Activated CD4-positive, alpha-beta T cell treated with anti-CD3 and anti-CD28 coated beads for 48 hours (primary cell): ENCODE measurements at regions not wholly inside any gene's neighbourhood (a gene's known extent, or its start where the extent isn't known, plus 50 kb on each side); places are given as distances from the start of the nearest gene placed in this dataset.

Source experiments
- DNase-seq: peaks from one replicate; pipeline ENCODE4 v3.0.0-alpha.2; 2020

DNA sequence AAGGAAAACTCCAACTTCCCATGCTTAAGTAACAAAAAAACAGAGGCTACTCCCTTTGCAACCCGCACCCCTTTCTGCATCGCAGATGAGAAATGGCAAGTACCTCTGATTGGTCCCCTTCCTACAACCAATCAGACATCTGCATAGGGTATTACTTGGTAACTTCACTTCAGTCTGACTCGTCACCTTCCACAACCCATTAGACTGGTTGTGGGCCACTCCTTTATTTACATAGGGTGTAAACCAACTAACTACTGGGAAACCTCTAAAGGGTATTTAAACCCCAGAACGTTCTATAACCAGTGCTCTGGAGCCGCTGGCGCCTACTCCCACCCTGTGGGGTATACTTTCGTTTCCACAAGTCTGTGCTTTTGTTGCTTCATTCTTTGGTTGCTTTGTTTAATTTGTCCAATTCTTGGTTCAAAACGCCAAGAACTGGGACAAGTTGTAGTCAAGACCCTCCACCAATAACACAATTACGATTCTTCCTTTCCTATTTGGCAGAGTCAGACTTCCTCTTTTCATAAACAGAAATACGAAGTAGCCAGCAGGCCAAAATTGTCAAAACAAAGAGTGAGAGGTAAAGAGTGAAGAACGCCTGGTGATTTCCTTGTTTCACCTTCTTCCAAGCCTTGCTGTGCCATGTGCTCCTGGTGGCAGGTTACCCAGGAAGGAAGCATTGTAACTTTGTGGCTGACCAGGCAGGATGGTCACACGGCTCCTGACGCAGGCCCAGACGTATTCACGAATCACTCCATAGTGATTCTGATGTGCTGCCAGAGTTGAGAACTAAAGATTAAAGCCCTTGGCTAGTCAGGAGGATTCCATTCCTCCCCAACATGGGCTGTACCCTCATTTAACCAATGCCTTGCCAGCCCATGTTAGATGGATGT is 477.4 kb downstream of the ARHGEF28 start:
- no peak for DNase-seq

DNA sequence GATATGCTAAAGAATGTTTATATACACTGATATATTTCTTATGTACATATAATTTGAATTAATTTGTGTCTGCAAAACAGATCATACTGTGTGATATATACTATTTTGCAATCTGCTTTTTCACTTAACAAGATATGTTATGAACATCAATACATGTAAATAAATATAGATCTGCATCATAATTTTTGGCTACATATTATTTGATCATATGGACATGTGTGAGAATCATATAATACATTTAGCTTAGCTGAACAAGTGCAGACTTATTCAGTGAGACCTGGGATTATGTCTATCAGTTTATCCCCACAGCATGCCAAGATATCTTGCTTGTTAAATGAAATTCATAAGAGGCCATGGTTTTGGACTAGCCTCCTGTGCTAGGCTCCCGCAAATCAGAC is 474.3 kb downstream of the ARHGEF28 start:
- no peak for DNase-seq

DNA sequence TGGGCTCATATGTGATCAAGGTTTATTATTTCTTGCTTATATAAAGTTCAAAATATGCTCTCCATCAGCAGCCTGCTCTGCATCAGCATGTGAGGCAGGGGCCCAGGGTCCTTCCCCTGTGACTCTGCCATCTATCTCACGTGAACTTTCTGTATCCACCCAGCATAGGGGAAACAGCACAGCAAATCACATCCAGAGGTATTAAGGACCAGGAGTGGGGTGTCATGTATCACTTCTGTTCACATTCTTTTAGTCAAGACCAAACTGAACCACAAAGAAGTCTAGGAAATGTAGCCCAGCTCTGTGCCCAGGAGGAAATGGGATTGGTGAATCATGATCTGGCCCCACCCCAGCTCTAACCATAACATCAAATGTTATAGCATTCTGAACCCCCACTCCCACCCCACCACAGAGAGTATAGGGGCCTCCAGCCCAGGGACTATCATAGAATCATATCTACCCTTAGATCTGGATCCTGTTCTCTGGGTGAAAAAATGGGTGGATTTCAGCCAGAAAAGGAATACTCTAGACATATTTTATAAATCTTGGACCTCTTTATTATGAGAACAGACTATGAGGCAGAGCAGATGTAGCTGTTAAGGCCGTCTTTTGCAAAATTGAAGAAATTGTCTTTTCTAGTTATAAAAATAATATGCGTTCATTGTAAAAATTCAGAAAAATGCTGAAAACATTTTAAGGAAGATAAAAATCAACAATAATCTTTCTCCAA is 473.7 kb downstream of the ARHGEF28 start:
- no peak for DNase-seq

DNA sequence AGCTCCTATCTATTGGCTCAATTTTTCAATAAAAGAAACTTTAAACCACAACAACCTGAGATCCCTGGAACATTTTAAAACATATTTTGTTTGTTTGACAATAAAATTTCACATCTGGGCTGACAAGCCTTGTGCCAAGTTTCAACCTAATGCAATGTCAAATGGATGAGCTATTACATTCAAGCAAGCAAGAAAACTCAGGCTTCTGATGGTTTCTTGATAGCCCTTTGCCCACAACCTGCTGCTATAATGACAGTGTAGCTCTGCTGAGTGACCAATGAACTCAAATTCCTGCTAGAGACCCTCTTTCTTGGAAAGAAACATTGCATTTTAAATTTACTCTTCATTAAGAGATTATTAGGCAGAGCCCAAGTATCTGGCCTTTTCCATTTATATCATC is 472.9 kb downstream of the ARHGEF28 start:
- no peak for DNase-seq

DNA sequence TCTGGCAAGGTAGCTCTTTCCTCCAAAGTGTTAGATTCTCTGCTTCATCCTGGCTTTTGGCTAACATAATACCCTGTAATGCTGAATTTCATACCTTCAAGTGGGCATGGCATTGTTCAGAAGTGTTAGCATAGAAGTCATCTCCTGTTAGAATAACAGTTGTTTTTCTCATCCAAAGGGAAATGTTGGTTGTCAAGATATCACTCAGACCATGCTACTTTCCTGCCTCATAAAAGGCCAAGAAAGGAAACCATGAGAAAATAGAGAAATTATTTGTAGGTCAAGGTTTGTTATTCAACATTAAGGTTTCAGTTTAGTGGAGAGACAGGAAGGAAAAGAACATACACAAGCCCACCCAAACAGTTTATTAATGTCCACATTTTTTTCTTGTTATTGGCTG is 472.5 kb downstream of the ARHGEF28 start:
- DNase-seq: no peak

DNA sequence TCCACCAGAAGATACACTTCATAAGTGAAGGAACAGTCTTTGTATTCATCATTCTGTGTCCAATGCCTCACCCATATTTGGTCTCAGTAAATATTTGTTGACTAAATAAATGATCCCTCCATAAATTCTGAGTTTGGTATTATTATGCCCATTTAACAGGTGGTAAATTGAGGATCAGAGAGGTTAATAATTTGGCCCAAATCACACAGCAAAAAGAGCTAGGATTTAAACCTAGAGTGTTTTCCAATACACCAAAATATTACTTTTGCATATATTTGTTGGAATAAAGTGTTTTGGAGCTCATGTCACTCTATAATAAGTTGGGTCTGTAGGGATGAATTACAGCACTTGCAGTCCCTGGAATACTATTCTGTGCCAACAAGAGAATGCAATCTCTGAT is 470.3 kb downstream of the ARHGEF28 start:
- no peak for DNase-seq

DNA sequence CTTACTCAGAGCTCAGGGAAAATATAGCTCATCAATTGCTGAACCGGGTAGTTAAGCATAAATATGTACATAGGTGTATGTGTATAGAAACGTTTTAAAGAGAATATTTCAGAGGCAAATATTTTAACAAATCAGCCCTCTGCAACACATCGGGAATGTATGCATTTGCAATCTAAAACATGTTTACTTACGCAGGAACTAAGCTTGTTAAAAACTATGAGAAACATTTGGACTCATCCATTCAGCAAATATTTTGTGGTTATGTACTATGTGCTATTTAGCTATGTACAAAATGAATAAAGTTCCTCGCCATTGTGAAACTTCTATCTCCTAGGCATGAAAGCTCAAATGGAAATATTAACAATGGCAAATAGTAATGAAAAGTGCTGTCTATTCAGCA is 469.9 kb downstream of the ARHGEF28 start:
- no peak for DNase-seq

DNA sequence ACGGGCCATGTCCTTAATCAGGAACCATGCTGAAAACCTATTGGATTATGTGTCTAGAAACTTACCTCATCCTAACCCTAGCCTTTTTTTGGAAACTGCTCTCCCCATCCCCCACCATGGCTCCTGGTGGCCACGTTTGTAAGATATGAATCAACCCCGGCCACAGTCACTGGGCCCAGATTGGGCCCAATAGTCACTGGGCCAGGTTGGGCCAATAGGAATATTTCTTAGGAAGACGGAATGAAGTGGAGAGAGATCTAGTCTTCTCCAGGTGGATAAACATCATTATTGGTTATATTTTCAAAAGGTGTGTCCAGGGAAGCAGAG is 468.7 kb downstream of the ARHGEF28 start:
- DNase-seq: no peak

DNA sequence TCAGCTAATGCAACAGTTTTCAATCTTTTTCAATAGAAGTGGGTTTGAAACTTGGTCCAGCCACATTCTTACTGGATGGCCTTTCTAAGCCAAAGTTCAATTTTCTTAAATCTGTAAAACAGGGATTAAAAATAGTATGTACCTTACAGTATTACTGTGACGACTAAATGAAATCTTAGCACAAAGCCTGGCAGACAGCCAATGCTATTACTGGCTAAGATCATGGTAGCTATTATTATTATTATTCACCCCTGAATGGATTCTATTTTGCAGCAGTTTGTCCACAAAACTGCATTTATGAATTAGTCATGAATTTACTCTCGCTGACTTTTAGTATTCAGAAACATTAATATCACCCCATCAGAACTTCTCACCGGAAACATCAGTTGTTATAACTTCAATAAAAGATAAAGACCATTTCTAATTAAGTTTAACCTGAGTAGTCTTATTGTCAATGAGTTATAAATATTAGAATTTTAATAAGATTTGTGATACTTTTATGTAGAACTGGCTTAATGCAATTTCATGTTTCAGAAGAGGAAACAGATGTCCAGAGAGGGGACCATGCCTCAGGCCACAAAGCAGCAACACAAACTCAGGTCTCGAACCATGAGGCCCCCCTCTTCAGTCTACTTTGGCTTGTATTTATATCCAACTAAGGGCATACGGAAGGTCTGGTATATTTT is 468.2 kb downstream of the ARHGEF28 start:
- DNase-seq: no peak

DNA sequence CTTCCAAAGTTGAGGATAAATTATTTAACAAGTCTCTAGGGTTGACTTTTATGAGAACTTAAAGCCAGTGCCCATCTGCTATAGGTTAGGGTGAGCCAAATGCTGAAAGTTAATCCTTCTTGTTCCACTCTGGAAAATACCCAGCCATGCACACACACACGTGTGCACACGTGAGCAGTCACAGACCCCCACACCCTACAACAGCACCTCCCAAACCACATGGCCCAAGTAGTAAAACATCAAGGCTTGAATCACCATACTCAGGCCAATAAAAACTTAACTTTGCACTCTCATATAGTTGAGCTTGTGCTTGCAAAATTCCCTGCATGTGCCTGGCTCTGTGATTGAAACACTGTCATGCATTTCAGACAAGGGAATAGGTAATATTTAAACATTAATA is 467.6 kb downstream of the ARHGEF28 start:
- no peak for DNase-seq

DNA sequence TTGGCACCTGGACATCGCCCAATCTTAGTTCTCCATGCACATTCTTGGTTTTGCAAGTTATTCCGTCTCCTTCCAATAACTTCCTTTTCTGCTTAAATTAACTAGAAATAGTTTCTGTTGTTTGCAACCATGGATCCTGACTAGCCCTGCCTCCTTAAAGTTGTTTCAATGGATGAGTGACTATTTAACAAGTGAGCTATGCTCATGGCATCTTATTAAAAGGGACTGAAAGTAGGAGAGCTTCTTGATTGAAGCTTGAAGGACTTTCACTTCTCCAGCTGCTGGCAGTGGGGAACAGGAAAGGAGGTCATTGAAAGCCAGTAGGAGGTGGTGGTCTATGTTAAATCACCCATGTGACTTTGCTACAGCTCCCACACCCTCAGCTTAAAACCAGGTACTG is 466.8 kb downstream of the ARHGEF28 start:
- no peak for DNase-seq

DNA sequence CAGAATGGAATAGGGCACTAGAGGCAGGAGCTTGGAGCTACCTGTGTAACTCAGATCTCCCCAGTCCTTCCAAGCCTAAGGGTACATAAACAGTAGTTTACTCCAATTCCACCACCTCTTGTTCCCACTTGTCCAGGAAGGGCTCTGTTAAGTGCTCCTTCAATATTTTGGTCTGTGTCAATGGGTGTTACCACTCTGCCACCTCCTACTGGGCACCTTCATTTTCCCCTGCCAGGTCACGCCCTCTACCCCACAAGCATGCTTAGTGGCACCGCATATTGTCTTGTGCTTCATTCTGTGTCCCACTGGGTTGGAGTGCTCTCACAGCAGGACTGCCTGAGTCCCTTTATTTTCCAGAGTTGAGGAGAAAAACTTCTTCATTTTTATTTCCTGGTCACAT is 459.8 kb downstream of the ARHGEF28 start:
- DNase-seq: no peak

DNA sequence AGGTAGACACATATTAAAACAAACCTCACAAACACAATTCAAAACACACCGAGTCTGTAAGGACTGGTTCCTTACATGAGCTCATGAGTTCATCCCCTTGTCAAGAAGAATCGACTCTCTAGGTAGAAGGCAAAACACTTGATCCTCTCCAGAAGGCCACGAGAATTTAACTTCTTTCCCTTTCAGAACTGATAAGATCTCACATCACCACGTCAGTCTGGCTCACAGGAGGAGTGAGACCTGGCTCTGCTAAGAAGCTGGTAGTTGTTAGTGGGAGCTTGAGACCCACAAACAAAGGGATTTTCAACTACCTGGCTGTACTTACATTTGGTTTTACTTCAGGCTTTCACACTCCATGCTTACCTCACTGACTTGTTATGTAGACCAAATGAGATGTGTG is 459.2 kb downstream of the ARHGEF28 start:
- no peak for DNase-seq

DNA sequence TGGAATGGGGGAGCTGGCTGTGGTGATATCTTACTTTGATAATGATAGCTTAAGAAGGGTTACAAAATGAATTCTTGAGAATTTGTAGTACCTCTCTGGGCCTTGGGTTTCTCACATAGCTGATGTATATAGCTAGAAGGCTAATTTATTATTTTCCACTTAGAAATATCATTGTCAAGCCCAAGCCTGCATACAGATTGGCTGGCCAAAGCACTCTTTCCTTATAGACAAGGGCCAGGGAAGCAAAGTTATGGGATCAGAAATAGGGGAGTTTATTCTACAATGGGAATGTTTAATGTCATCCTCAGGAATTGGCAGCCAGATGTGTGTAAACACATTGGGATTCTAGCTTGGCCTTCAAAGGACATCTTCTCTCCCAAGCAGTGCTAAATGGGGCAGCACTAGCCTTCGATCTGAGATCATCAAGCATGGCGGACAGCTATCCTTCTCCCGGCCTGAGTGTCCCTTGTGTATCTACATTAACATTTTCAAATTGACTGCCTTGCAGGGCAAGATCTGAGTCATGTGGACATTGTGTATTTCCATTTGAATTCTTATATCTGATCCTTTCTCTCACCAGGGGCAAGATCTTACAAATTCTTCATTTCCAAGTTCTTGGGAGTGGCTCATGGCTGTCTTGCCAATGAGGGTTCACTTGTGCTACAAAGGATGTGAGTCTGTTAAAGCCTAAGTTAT is 457.2 kb downstream of the ARHGEF28 start:
- DNase-seq: no peak

DNA sequence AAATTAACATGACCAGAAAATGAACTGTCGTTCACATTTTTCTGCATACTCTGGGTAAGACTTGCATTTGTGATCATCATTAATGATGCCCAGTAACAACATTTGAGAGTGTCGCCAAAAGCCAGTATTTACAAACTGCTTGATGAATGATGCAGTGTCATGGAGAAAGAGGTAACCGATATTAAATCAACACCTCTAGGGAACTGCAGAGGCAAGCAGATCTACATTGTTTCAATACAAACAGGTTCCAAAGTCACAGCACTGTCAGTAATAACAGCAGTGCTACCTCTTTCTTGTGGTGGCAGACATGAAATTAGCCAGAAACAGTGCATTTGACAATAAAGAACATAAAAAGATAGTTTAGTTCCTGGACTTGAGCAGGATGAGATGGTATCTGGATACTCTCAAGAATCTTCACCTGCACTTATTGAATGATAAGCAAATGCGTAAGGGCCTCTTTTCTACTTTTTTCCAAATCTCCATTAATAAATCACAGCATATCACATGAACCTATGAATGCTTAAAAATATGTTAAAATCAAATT is 456.6 kb downstream of the ARHGEF28 start:
- DNase-seq: no peak

DNA sequence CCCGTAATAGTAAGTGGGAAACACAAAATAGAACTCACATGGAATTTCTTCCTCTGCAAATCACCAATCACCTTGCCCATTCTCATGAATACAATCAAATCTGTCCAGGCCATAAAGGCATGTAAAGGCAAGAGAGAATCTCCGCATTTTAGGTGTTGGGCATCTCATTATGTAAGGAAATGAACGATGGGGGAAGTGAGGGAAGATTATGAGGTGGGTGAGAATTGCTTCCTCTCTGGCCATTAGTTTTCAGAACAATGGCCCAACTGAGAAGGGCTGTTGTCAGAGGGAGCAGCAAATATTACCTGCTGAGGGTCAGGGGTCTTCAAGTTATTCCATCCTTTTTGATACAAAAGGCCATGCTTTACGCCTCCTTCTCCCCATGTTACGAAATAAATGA is 455.1 kb downstream of the ARHGEF28 start:
- no peak for DNase-seq

DNA sequence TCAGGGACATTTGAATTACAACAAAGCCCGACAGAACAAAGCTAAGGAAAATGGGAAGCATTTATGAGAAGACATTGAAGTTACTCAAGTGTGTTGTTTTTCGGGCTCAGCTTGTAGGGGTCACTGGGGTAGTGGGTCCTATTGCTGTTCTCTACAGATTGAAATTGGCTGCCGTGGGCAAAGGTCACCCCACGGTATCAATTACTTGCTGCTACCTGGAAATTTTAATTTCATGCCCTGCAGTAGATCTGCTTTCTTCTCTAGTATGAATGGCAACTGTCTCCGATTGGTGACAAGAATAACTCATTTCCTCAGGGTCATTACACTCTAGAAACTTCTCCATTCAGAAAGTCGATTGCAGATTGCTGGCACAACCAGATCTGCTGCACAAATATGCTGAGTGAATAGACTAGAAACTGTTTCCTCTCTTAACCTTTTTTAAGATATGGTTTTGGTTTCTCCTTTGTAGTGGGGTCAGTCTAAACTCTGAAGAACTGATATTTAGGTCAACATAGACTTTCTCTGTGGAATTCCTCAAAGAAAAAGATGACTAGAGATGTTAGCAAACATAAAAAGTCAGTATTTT is 454.1 kb downstream of the ARHGEF28 start:
- DNase-seq: no peak

DNA sequence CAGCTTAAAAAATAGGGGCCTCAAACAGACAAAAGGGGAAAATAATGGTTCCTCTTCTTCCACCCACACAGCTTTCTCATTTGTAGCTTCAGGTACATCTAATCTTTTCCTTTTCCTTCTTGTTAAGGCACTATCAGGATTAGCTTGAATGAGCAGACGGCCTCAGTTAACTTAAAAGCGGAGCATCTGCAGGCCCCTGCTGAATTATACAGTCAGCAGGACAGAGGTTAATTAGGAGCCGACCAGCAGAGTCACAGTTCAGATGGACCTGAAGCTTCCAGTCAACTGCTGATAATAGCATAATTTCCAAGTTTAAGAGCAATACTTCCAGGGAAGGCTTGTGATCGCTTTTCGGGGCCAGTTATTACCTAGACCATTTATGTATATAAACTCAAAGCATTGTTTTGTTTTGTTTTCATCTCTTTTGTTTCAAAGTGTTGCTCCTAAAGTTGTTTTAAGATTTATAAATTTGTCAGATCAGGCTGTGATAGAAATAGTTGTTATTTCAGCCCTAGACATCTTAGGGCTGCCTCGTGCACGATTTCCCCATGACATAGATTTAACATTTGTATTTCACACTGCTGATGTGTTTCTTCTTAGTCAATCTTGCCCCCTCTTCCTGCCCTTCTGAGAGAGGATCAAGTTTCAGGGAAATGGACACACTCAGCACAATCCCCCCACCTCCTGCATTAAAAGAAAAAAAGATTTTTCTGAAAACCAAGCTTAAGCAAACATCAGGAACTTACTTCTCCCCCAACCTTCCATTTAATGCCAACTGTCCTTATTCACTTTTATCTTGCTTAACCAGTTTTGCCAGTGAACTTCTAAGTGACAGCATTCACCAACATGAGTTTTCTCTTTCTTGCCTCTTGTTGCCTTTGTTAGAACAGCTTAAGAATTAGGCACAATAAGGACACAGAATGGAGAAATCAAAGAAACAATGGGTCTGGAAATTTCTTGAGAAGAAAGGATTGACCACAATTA is 449.8 kb downstream of the ARHGEF28 start:
- DNase-seq: no peak

DNA sequence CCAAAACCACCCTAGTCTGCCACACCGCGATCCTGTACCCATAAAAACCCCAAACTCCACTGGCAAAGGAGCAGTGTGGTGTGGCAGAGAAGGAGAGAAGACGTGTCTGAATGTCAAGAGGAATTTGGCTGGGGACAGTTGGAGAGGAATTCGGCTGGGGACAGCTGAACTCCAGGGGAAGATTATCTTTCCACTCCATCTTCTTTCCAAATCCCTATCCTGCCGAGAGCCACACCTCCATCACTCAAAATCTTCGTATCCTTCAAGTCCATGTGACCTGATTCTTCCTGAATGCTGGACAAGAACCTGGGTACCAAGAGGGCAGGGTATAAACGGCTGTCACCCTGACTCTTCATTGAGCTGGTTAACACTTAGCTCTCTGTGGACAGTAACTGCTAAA is 448.1 kb downstream of the ARHGEF28 start:
- DNase-seq: no peak

DNA sequence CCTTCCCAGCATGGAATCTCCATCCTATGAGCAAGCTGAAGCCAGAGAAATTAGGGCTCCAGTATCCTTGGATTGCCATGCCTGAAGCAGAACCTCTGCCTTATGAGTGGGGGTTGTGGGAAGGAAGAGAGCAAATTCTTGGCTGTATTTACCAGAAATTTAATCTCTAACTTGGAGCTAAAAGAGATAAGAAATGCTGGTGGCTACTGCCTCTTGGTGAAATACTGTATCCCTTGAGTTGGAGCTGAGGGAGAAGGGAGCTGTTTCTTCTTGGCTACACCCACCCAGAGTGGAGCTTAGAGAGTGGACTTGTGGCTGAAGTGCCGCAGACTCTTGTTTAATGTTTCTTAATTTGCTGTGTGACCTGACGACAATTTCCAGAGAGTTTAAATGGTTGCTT is 447.3 kb downstream of the ARHGEF28 start:
- DNase-seq: no peak

DNA sequence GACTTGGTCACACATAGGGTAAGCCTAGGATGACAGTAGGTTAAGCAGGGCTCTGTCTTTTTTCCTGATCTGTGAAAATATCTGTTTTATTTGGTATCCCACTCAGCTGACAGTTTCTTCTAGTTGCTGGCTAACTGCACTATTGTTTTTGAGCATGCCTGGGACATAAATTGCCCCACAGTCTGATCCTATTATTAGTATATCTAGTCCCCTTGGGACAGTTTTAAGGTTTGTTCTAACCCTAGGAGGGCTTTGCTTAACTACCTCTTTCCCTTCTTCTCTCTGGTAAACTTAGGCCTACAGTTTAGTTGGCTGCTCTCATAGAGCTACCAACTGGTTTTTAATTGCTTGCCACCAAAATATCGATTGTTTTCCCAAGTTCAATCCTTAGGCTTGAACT is 446.6 kb downstream of the ARHGEF28 start:
- DNase-seq: no peak
